Activated CD4-positive, alpha-beta T cell treated with anti-CD3 and anti-CD28 coated beads for 48 hours (primary cell): ENCODE measurements at regions not wholly inside any gene's neighbourhood (a gene's known extent, or its start where the extent isn't known, plus 50 kb on each side); places are given as distances from the start of the nearest gene placed in this dataset.

ENCODE experiments used
- DNase-seq: peaks from one replicate; pipeline ENCODE4 v3.0.0-alpha.2; 2020

- DNase-seq: no peak
Observed at GRCh38 chr12:92029902-92030586, 115.6 kb downstream of the BTG1 start.

GRCh38 chr12:92029136-92029535 is 116.5 kb downstream of the BTG1 start:
- DNase-seq: no peak

- DNase-seq: no peak
Observed at GRCh38 chr12:92028441-92028709, 117.3 kb downstream of the BTG1 start.

- DNase-seq: no peak
Observed at GRCh38 chr12:92027701-92028440, 117.8 kb downstream of the BTG1 start.

GRCh38 chr12:92027243-92027642 is 118.4 kb downstream of the BTG1 start:
- no peak for DNase-seq

GRCh38 chr12:92025462-92026207 is 120.0 kb downstream of the BTG1 start:
- no peak for DNase-seq

GRCh38 chr12:92022093-92022492 is 123.6 kb downstream of the BTG1 start:
- no peak for DNase-seq

GRCh38 chr12:92021666-92022035 is 124.0 kb downstream of the BTG1 start:
- DNase-seq: no peak

- DNase-seq: no peak
Observed at GRCh38 chr12:92020983-92021665, 124.5 kb downstream of the BTG1 start.

GRCh38 chr12:92019491-92020277 is 126.0 kb downstream of the BTG1 start:
- DNase-seq: no peak

- DNase-seq: no peak
Observed at GRCh38 chr12:92012691-92013090, 133.0 kb downstream of the BTG1 start.

- DNase-seq: no peak
Observed at GRCh38 chr12:92010853-92011701, 134.6 kb downstream of the BTG1 start.

GRCh38 chr12:92010368-92010767 is 135.3 kb downstream of the BTG1 start:
- no peak for DNase-seq

GRCh38 chr12:92008345-92008744 is 137.3 kb downstream of the BTG1 start:
- DNase-seq: no peak

- DNase-seq: no peak
Observed at GRCh38 chr12:92007787-92008186, 137.9 kb downstream of the BTG1 start.

GRCh38 chr12:92003701-92004100 is 141.9 kb downstream of the BTG1 start:
- DNase-seq: no peak

- no peak for DNase-seq
Observed at GRCh38 chr12:92002673-92003382, 142.8 kb downstream of the BTG1 start.

GRCh38 chr12:92002195-92002649 is 143.4 kb downstream of the BTG1 start:
- DNase-seq: no peak

- DNase-seq: no peak
Observed at GRCh38 chr12:92000597-92000996, 145.0 kb downstream of the BTG1 start.

- DNase-seq: no peak
Observed at GRCh38 chr12:91999823-92000222, 145.8 kb downstream of the BTG1 start.

GRCh38 chr12:91998316-91998715 is 147.3 kb downstream of the BTG1 start:
- no peak for DNase-seq
